HCT116 (cell line): ENCODE measurements at regions not wholly inside any gene's neighbourhood (a gene's known extent, or its start where the extent isn't known, plus 50 kb on each side); places are given as distances from the start of the nearest gene placed in this dataset.

Experiments
- ATAC-seq: fragments of 200-7000 bp; cut with Tn5 transposase; 2 replicates; pipeline ENCODE4 v1.9.1; 2020; ENCODE audit warnings: mild to moderate bottlenecking, moderate library complexity
- BruUV-seq: library from RNA; stranded (reverse); fragments of 400-500 nt; replicated peaks from 2 replicates; lab custom pipeline; 2021; lab: Mats Ljungman, UMichigan
- CTCF ChIA-PET: fragments of 300-600 bp; sonication (Branson Sonifier 250); formaldehyde crosslinking; loops from one replicate; lab custom pipeline; 2021; ENCODE audit warnings: antibody characterized with exemption; lab: Charles Lee
- POLR2A ChIA-PET: fragments of 300-600, 350-600 bp; sonication (Branson Sonifier 250); formaldehyde crosslinking; loops from one replicate; lab custom pipeline; 2021; ENCODE audit warnings: antibody characterized with exemption; lab: Charles Lee
- RAD21 ChIA-PET, 2 experiments: fragments of 300-600 bp; sonication (Branson Sonifier 250); formaldehyde crosslinking; loops; one replicate each; lab custom pipeline; 2023; ENCODE audit warnings: low total read pairs in 2 of 2; ENCODE audit not compliant: uncharacterized antibody in 2 of 2, unreplicated experiment in 2 of 2, low non-redundant PET in 1 of 2; lab: Charles Lee
- DNase-seq: peaks from one replicate; pipeline ENCODE4 v3.0.0-alpha.2; 2010; ENCODE audit warnings: low read depth, low spot score
- H2AFZ ChIP-seq: fragments of 200-600 bp; shearing (Covaris generic), sonication (generic); 2 replicates; pipeline ENCODE4 v1.6.1; 2017; ENCODE audit warnings: low read depth, mixed run types, mixed read lengths, antibody characterized with exemption, low read length; ENCODE audit not compliant: poor library complexity, severe bottlenecking
- H3K27ac ChIP-seq: 2 replicates; pipeline ENCODE4 v1.5.1; 2012; ENCODE audit warnings: low read depth, low read length
- H3K27me3 ChIP-seq: fragments of 200-600 bp; sonication (generic); 2 replicates; pipeline ENCODE4 v1.6.1; 2016; ENCODE audit warnings: mixed run types, low read length, mixed read lengths; ENCODE audit not compliant: insufficient read depth
- H3K36me3 ChIP-seq, 2 experiments: fragments of 200-500 bp in 1 of 2; fragments of 200-600 bp in 1 of 2; sonication (Bioruptor generic) in 1 of 2; sonication (generic) in 1 of 2; 2 replicates each; pipeline versions ENCODE4 v1.5.1 to v1.6.1; 2014 to 2016; ENCODE audit warnings: low read length in 2 of 2, inconsistent platforms in 1 of 2, mixed read lengths in 1 of 2, mixed run types in 1 of 2; ENCODE audit not compliant: insufficient read depth in 2 of 2, control insufficient read depth in 1 of 2
- H3K4me1 ChIP-seq, 2 experiments: fragments of 200-600 bp in 1 of 2; sonication (generic) in 1 of 2; 2 replicates each; pipeline versions ENCODE4 v1.5.1 to v1.6.1; 2012 to 2017; ENCODE audit warnings: low read length in 2 of 2, inconsistent platforms in 1 of 2, mild to moderate bottlenecking in 1 of 2, mixed read lengths in 1 of 2, mixed run types in 1 of 2, moderate library complexity in 1 of 2; ENCODE audit not compliant: insufficient read depth in 2 of 2, control insufficient read depth in 1 of 2
- H3K4me2 ChIP-seq: fragments of 200-600 bp; sonication (generic); 2 replicates; pipeline ENCODE4 v1.6.1; 2017; ENCODE audit warnings: mixed run types, low read length, mixed read lengths
- H3K4me3 ChIP-seq, 2 experiments: fragments of 200-600 bp in 1 of 2; sonication (generic) in 1 of 2; replicated peaks in 1 of 2; 2 replicates each; pipeline ENCODE4 v1.5.1; 2011 to 2016; ENCODE audit warnings: low read length in 2 of 2, control low read depth in 1 of 2, low read depth in 1 of 2, mild to moderate bottlenecking in 1 of 2, mixed read lengths in 1 of 2, mixed run types in 1 of 2
- H3K79me2 ChIP-seq: fragments of 200-600 bp; sonication (generic); 2 replicates; pipeline ENCODE4 v1.6.1; 2017; ENCODE audit warnings: mild to moderate bottlenecking, mixed run types, low read length, moderate library complexity, mixed read lengths; ENCODE audit not compliant: insufficient read depth
- H3K9ac ChIP-seq: fragments of 200-600 bp; sonication (generic); 2 replicates; pipeline ENCODE4 v1.6.1; 2016; ENCODE audit warnings: low read length, mixed read lengths
- H3K9me2 ChIP-seq: fragments of 200-600 bp; sonication (generic), shearing (Covaris generic); 2 replicates; pipeline ENCODE4 v1.6.1; 2017; ENCODE audit warnings: mixed run types, mild to moderate bottlenecking, moderate library complexity; ENCODE audit not compliant: insufficient read depth
- H3K9me3 ChIP-seq, 2 experiments: fragments of 200-500 bp in 1 of 2; fragments of 200-600 bp in 1 of 2; sonication (Bioruptor generic) in 1 of 2; sonication (generic) in 1 of 2; 2 replicates each; pipeline ENCODE4 v1.6.1; 2014 to 2017; ENCODE audit warnings: low read length in 2 of 2, mixed read lengths in 2 of 2, inconsistent platforms in 1 of 2, low read depth in 1 of 2, mild to moderate bottlenecking in 1 of 2, mixed run types in 1 of 2, moderate library complexity in 1 of 2; ENCODE audit not compliant: control insufficient read depth in 1 of 2, insufficient read depth in 1 of 2
- H4K20me1 ChIP-seq: fragments of 200-600 bp; sonication (generic), shearing (Covaris generic); 2 replicates; pipeline ENCODE4 v1.6.1; 2017; ENCODE audit warnings: mixed run types, mild to moderate bottlenecking, moderate library complexity; ENCODE audit not compliant: insufficient read depth
- CBX3 ChIP-seq: IDR thresholded peaks from 2 replicates; pipeline ENCODE4 v1.6.1; 2012; ENCODE audit warnings: low read depth
- CEBPB ChIP-seq: IDR thresholded peaks from 2 replicates; pipeline ENCODE4 v1.6.1; 2012; ENCODE audit warnings: low read depth
- EGR1 ChIP-seq: IDR thresholded peaks from 2 replicates; pipeline ENCODE4 v1.6.1; 2012; ENCODE audit warnings: low read depth
- EZH2phosphoT487 ChIP-seq: fragments of 200-600 bp; IDR thresholded peaks from 2 replicates; pipeline ENCODE4 v1.6.1; 2018; ENCODE audit warnings: antibody characterized with exemption, borderline replicate concordance
- POLR2AphosphoS5 ChIP-seq: IDR thresholded peaks from 2 replicates; pipeline ENCODE4 v1.6.1; 2011; ENCODE audit warnings: mild to moderate bottlenecking, low read depth, low read length, moderate library complexity
- SRF ChIP-seq: IDR thresholded peaks from 2 replicates; pipeline ENCODE4 v1.6.1; 2012; ENCODE audit warnings: low read depth
- TCF7L2 ChIP-seq: IDR thresholded peaks from 2 replicates; pipeline ENCODE4 v1.7.0; 2011; ENCODE audit warnings: borderline replicate concordance, inconsistent platforms; ENCODE audit not compliant: insufficient read depth, insufficient read length; ENCODE audit errors: extremely low read depth
- YY1 ChIP-seq: IDR thresholded peaks from 2 replicates; pipeline ENCODE4 v1.6.1; 2011; ENCODE audit warnings: low read length, low read depth, moderate library complexity, mild to moderate bottlenecking; ENCODE audit not compliant: insufficient replicate concordance; ENCODE audit errors: extremely low read depth
- ZNF274 ChIP-seq: fragments of 200-500 bp; sonication (Bioruptor generic); IDR thresholded peaks from 2 replicates; pipeline ENCODE4 v1.6.1; 2014; ENCODE audit warnings: mild to moderate bottlenecking, low read depth, low read length, inconsistent platforms
- intact Hi-C: fragments of 100-400 bp; cut with micrococcal nuclease; formaldehyde crosslinking; loops from 2 replicates; pipeline ENCODE4 v1.10.0; 2022
- TF ChIP-seq, protein P1 (sequence below): IDR thresholded peaks from 2 replicates; pipeline ENCODE4 v1.6.1; 2012
- TF ChIP-seq, protein P2 (sequence below), 3 experiments: fragments of 200-600 bp in 1 of 3; sonication (generic) in 1 of 3; IDR thresholded peaks in 2 of 3; conservative IDR thresholded peaks in 1 of 3; 2 replicates each; pipeline ENCODE4 v1.5.1; 2012 to 2017; ENCODE audit warnings: low read depth in 2 of 3, low read length in 2 of 3, antibody characterized with exemption in 1 of 3, borderline replicate concordance in 1 of 3, control low read depth in 1 of 3, mild to moderate bottlenecking in 1 of 3, mixed read lengths in 1 of 3, mixed run types in 1 of 3, moderate library complexity in 1 of 3; ENCODE audit not compliant: insufficient read depth in 1 of 3

- Histone ChIP-seq H3K9me3 (no peaks in the 10 kb centered on the region), H3K36me3 (no peaks in the 10 kb centered on the region), H3K79me2 (no peaks in the 10 kb centered on the region), H3K4me2 (no peak overlapping the region), H3K27me3 (no peaks in the 10 kb centered on the region), H3K4me1 (peaks cover 0 to 4% of the 10 kb centered on the region in 2 experiments; a peak in 1 of 4 replicates), H3K4me3 (no peak overlapping the region), H3K9ac (no peak overlapping the region), H4K20me1 (no peaks in the 10 kb centered on the region), H3K27ac (no peak overlapping the region), H3K9me2 (no peaks in the 10 kb centered on the region), H2AFZ (no peak overlapping the region)
- POLR2A ChIA-PET = no interaction called here
- CTCF ChIA-PET = interaction anchor here (1.0 to 1.6 kb wide), 3 partner anchors 11 to 108 kb away, joined by 3 to 10 read pairs (median 3); no protein-coding TSS in a partner anchor
- DNase-seq = no peak
- intact Hi-C loops = loop anchor here (5.0 kb wide), 2 partner anchors 107 to 197 kb away; no protein-coding TSS in a partner anchor
- RAD21 ChIA-PET = no interaction called here
- TF ChIP-seq TCF7L2 (no peak), POLR2AphosphoS5 (no peak), SRF (no peak), EZH2phosphoT487 (no peak), CEBPB (no peak), EGR1 (no peak), YY1 (no peak), CBX3 (no peak), ZNF274 (no peak)
- TF ChIP-seq, protein P1, sequence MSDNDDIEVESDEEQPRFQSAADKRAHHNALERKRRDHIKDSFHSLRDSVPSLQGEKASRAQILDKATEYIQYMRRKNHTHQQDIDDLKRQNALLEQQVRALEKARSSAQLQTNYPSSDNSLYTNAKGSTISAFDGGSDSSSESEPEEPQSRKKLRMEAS = no peak
- TF ChIP-seq, protein P2, sequence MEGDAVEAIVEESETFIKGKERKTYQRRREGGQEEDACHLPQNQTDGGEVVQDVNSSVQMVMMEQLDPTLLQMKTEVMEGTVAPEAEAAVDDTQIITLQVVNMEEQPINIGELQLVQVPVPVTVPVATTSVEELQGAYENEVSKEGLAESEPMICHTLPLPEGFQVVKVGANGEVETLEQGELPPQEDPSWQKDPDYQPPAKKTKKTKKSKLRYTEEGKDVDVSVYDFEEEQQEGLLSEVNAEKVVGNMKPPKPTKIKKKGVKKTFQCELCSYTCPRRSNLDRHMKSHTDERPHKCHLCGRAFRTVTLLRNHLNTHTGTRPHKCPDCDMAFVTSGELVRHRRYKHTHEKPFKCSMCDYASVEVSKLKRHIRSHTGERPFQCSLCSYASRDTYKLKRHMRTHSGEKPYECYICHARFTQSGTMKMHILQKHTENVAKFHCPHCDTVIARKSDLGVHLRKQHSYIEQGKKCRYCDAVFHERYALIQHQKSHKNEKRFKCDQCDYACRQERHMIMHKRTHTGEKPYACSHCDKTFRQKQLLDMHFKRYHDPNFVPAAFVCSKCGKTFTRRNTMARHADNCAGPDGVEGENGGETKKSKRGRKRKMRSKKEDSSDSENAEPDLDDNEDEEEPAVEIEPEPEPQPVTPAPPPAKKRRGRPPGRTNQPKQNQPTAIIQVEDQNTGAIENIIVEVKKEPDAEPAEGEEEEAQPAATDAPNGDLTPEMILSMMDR (IDR thresholded peaks at IDR 0.05 in 2 of 3, conservative IDR thresholded peaks at IDR 0.05 in 1 of 3; ENCODE audit: borderline replicate concordance in 1 of 3, insufficient read depth in 1 of 3, low read depth in 2 of 3, low read length in 2 of 3) = no peak
- ATAC-seq = peak; percentile 62; the same call in 1 of the 2 replicates
- BruUV-seq = no TSS peak
Measured at GRCh38 chr1:55484173-55484572, 269.0 kb upstream of the USP24 start.
